ENCODE measurements at regions not wholly inside any gene's neighbourhood (a gene's known extent, or its start where the extent isn't known, plus 50 kb on each side); places are given as distances from the start of the nearest gene placed in this dataset.

DNA sequence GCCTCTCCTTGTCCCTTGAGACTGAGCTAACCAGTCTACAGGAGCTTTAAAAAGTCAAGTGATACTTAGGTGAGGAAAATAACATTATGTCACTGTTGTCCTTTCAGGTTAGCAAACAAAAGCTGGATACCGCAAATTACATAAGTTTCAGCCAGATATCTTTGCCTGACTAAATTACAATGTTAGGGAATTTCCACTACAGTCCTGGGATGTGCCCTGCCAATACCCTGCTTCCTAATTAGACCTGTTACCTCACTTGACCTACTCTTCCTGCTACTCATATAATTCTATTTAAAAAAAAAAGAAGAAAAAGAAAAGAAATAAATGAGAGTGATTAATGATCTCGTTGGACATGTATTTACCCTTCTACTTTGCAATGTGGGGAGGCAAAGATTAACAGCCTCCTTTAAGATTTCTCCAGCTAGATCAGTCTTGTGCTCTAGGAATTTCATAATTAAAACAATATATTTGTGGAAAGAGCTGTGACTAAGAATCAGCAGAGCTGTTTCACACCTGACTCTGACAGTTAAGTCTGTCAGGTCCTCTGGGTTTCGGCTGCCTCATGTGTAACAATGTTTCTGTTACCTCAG, 318.9 kb downstream of the HDGFL1 start:
- no peak for DNase-seq

DNA sequence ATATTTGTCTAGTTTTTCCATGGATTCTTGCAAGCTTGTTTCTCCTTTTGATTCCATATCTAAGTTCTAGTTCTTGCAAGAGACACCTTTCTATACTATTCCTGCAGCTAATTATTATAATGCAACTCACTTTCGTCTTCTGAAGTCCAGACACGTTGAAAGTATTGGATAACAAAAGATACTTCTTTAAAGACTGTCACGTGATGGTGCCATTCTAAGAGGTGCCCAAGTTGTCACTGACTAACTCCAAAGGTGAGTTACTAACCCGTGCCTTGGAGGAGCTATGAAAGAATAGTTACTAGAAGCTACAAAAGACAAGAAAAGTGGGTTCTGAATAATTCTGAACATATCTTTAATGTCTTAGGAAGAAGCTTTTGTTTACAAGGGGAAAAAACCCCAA, 322.6 kb downstream of the HDGFL1 start:
- no peak for DNase-seq

DNA sequence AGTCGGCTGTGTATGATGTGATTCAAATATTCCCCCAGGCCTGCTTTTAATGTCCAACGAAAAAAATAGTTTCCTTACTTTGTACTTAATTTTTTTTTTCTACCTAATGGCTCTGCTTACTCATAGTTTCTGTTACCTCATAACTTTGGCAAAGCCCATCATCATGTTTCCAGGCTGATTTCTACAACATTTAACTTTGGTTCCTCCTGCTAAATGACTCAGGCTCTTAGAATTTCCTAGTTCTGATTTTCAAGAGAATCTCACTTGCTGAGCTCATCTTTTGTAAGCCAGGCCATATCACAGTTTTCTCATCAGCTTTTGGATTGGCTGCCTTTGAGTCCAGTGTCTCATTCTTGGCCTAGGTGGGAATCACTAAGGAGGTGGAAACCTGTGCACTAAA, 323.1 kb downstream of the HDGFL1 start:
- DNase-seq = no peak

DNA sequence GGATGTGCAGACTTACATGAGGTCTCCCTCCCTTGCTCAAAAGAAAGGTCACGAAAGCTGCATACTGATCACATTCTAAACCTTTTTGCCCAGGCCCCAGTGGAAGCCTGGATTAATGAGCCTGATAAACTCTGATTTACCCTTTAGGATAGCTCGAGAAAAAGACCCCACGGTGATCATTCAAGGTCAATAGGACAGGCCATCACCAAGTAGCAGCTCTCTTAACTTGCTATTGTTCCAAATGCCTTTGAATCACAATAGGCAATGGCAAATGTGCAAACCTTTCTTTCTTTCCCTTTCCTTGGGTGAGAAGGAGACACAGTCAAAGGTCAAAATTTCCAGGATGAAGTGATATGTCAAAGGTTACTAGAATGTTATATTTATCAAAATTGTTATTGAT, 327.3 kb downstream of the HDGFL1 start:
- no peak for DNase-seq

DNA sequence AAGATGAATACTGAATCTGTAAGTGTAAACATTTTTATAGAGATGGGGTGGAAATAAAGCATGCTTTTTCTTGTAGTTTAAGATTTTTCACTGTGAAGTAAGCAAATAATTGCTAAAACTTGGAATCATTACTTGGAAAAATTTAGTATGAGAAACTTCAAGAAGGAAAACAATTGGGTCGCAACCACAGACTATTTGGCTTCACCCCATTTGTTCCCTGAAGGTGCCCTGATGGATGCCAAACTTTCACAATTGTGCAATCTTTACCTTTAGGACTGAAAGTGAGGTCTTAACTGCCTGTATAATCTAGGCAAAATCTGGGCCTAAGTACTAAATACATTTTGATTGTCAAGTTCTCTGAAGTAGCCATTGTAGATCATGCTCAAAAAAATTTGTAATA, 330.1 kb downstream of the HDGFL1 start:
- no peak for DNase-seq

DNA sequence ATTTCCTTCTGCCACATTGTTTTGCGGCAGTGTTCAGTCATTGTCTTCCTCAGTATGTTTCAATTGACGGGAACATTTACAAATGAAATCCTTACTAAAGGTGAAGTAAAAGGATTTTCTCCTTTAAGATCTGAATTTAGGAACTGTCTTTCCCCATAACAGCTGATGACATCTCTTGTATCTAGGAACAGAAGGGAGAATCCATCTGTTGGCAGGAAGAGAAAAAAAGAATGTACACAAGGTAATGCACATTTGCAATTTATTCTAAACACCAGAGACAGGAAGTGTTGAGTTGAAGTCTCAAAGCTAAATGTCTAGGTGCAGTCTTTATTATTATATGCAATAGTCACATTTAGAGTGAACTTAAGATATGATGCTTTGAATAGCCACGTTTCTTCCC, 334.5 kb downstream of the HDGFL1 start:
- DNase-seq = no peak

DNA sequence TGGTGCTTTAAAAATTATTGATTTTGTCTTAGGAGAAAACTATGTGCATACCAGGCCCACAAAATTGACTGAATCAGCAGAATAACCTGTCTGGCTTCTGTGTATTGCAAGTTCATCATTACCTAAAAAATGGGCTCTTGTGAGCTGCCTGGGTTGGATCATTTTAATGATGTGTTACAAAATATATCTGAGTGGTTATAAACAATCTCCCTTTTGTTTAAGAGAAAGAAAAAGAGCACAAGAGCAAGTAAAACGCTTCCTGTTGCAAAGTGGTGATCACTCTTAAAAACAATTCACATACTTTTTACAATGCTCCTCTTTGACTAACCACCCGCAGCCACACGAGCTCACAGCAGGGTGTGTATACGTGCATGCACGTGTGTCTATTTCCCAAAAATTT, 335.1 kb downstream of the HDGFL1 start:
- DNase-seq = no peak

DNA sequence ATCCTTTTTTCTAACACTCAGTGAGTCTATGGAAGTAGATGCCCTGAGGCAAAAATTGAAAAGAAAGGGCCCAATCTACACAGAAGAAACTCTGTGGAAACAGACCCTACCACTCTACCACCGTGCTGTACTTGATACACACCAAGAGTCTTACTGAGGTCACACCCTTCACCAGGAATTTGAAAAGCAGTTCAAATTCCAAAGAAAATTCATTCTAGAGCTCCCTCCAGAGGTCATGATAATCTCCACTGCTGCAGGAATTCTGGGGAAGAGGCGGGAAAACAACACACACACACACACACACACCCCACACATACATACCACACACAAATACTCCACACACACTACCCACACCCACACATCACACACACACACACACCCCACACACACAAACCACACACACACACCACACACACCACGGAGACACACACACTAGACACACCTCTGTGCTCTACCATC, 336.8 kb downstream of the HDGFL1 start:
- no peak for DNase-seq

DNA sequence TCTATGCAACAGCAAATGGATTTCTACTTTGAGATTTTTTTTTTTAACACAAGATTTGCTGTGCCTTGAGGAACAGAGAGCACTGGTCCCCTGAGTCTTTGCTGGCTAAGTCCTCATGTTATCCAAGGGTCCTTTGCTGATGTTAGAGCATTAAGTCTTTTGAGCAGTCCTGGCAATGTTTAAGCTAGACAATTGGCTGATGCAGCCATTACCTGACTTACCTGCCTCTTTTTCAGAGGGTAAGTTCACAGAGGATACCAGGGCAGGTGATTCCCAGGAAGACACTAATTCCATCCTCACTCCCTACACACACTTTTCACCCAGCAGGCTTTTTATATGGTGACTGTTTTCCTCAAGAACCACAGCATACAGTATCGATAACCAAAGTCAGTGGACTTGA, 337.7 kb downstream of the HDGFL1 start:
- DNase-seq = no peak

DNA sequence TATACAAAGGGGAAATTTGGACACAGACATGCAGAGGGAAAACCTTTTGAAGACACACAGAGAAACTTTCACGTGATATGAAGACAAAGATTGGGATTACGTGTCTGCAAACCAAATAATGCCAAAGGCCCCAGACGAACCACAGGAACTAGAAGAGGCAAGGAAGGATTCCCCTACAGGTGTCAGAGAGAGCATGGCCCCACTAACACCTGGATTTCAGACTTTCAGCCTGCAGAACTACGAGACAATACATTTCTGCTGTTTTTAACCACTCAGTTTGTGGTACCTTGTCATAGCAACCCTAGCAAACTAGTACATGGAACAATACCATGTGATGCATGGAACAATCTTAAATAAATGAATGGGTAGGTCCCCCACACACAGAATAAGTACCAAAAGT, 341.0 kb downstream of the HDGFL1 start:
- no peak for DNase-seq

DNA sequence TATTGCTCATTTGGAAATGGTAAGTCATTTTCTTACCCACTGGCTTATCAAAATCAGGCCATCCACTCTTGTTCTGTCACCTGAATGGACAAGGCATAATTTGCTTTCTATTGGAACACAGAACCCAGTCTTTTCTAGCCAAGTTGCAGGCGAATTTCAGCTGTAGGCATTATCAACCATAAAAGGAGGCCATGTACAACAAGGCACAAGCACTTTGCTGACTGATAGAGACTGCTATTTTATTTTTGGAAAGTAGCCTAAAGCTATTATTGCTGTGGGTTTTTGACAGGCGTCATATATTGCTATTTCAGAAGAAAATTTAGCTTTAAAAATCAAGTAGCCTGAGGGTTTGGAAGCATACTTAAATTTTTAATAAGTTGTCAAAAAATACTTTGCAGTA, 344.2 kb downstream of the HDGFL1 start:
- DNase-seq = no peak

DNA sequence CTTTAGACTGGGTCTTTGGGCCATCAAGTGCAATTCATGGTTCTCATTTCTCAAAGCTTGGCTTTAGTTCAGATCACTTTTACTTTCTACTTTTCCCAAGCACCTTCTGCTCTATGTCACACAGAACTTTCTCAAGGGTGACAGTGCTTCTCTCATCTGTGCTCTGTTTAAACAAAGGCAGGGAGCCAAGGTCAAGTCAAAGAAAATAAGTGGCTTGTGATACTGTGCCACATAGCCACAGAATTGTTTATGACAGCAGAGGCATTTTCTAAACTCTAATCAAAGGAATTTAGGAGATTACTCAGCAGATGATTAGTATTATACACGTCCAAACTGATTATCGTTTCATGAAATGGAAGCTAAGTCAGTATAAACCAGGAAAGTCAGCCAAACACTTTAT, 348.0 kb downstream of the HDGFL1 start:
- no peak for DNase-seq

DNA sequence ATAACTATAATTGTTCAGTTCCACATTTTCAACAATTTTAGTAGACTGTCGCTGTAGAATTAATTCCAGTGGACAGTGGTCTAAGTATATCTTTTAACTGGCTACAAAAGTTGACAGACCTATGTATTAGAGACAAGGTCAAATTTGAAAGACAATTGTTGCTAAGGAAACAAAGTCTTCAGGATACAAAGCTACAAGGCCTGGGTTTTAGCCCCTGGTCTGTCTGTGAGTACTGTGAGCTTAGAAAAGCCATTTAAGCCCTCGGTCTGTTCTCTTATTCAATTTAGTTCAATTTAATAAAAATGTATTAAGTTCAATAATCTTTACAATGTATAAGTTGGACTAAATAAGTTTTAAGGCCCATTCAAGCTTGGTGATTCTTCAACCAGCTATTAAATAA, 352.5 kb downstream of the HDGFL1 start:
- DNase-seq = no peak

DNA sequence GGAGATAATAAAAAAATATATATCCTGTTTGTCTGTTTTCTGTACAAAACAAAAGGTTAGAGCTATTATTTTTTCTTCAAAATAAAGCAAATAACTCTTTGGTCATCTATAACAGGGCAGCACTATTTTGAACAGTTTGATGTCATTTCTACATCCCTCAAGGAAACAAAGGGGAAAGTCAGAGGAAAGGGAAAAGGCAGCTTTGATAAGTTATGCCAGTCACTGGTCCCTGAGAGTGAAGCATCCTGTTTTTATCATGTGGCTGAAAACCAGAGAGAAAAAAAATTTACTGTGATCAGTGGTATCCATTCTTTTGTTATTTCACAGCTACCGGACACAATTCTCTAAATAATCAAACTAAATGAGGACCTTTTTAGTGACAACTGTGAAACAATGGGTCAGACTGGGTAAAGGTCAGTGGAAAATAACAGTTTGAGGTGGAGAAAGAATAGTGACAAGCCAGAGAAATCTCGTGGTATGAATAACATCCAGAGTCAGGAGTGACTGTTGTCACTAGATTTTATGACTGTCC, 356.0 kb downstream of the HDGFL1 start:
- no peak for DNase-seq

DNA sequence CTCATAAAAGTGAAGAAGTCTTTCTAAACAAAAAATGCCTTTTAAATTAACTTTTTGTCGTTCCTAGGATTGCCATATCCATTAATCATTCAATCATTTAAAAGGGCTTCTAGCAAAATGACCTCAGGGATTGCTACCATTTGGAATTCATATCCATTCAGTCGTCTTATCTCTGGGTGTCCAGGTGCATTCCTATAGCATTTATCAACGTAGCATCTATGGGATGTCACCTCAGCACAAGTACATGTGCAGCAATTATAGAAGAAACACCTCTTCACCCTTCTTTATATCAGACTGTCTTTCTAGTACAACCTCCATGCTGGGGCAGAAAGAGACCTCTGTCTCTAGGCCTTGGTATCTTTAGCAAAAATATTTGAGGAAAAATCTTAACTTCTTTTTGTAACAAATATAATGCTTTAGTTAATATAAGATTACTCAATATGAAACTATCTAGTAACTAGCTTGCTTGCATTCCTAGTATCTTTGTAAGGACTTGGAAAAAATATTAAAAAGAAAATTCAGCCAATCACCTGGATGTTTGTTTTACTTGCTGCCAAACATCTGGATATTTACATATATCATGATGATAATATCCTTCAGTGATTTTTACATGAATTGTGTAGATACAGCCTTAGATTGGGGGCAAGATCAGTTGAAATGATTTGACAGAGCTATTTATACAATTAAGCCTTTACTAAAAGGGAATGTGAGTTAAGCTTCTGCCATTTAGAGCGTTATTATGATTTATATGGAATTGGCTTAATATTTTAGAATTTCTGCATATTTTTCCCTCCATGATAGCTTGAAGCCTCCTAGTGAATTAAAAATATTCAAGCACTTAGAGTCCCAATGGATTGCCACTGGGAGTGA, 356.8 kb downstream of the HDGFL1 start:
- no peak for DNase-seq

DNA sequence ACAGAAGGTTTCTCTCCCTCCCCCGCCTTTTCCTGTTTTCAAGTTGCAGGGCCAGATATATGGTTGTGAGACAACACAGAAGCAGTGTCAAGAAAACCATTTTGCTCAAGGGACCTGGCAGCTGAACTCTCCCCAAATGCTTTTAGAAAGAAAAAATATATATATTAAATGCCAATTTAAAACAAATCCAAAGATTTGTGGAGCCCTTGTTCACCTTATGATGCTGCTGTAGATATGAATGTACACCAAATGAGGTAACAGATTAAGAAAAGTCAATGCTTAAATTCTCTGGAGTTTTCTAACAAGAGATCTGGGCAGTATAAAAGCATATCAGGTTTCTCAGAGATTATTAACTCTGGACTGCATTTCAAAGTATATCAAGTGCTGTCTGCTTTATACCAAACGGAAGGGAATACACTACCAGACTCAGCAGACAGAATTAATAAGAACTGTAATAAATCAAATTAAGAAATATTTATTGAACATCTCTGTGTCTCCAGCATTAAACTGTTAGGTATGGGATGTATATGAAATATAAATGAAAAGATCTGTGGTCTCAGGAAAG, 357.5 kb downstream of the HDGFL1 start:
- peak; percentile 18 for DNase-seq

DNA sequence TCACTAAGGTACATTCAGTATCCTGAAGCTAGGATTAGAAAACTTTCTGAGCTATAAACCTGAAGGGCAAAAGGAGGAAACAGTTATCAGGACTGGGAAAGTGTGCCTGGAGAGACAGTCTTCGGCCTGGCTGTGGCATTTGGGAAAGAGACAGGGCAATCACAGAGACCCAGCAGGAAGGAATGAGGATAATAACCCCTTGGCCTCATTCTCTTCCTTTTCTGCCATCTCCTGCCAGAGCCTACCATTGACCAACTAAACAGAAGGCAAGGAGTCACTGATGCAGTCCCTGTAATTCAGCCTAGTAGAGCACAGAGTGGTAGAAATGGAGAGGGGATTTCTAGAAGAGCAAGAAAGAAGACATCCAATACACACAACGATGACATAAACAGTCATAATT, 359.4 kb downstream of the HDGFL1 start:
- no peak for DNase-seq

DNA sequence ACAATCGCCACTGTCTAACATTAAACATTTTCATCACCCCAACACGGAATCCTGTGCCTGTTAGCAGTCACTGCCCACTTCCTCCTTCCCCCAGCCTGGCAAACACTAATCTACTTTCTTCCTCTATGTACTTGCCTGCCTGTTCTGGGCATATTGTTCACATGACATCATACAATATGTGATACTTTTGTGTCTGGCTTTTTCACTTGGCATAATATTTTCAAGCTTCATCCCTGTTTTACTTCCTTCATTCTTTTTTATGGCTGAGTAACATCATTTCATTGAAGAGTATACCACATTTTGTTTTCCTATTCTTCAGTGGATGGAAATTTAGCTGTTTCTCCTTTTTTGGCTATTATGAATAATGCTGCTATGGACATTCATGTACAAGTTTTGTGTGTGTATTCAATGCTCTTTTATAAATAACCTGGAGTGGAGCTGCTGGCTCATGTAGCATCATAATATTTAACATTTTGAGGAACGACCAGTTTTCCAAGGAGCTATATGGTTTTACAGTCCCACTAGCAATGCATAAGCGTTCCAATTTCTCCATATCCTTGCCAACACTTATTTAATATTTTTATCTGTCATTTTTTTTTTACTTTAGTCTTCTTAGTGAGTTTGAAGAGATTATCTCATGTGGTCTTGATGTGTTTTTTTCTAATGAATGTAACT, 360.1 kb downstream of the HDGFL1 start:
- DNase-seq = no peak

DNA sequence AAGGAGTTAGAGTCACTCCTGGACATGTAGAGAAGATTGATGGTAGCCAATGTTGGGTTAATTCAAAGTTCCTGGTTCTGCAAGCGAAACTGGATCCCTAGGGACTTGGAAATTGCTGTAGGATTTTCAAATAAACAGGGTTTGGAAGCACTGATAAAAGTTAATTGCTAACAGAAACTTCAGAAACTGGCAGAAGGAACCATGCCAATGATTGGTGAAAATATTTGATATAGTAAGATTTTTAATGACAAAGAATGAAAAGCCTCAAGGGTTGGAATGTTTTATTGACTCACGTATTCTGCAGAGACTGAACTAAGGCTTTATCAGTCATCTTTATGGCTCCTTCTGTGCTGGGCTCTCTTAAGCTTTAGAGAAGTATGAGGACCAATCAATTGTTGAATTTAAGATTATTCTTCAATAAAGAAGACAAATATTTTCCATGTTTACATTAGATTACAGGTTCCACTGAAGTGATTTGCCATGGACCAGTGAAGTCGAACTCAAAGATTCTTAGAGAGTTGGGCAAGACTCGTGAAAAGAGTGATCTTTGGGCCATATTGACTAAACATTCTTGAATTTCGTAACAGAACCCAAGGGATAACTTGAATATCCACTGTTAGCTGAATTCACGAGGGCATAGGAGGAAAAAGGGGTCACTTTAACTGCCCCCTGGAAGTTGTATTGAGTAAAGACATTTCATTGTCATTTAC, 371.4 kb downstream of the HDGFL1 start:
- DNase-seq = no peak

DNA sequence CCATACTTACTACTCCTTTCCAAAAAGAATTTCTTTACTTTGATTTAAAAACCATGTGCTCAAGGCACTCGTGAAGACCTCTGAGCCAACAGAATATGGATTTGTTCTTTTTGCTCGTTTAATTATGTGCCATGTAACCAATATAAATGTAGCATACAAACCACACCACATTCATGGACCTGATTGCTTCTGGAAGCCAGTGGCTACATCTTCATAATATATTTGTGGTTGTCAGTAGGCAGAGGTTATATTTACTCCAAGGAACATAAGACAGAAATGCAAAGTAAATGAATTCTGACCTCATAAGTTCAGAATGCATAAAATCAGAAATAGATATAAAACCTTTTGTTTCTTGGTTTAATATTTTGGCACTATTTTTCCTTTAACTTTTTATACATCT, 373.0 kb downstream of the HDGFL1 start:
- DNase-seq = no peak

DNA sequence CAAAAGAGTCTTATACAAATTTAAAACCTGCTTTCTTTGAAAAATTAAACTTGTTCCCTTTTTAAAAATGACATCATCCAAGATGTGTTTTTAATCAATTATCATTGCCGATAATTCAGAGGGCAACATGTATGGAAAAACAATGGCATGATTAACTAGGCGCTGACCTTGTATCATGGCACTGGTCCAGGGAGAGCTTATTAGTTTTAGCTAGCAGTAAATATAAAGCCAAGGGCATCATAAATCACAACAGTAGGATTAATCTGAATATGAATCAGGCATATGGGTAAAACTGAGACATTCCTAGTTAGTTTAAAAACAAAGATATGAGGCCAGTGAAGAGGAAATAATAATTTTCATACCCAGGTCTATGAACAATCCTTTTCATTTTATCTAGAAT, 374.0 kb downstream of the HDGFL1 start:
- no peak for DNase-seq

DNA sequence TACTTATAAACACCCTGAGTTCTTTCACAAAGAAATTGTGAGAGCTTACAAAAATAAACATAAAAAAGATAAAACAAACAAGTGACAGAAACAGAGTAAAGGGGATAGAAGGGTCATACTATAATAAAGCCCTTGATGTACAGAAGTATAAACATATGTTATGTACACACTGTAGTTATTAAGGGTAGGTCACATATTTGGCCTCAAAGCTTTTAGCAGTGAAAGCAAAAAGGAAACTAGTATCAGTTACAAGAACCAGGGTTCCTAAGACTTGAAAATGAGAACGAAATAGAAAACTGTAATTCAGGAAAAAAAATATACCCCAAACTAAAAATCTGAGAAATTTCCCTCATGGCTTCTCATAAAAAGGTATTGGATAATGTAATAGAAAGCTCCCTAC, 380.6 kb downstream of the HDGFL1 start:
- DNase-seq = no peak

DNA sequence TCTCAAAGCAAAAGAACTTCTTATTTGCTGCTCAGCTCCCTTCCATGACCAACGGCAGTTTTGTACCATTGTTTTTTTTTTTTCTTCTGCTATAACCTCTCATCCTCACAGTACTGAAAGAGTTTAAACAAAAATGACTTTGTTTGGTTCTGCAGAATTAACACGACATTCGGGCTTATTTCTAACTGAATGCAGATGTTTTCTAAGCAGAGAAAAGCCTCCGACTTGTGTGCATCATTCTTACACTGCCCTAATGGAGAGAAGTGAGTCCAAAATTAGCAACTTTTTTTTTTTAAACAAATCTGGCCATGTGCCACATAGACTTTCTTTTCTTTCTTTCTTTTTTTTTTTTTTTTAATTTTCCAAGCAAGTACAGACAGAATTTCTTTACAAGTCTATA, 382.7 kb downstream of the HDGFL1 start:
- DNase-seq = no peak

All from NCI-H510A (cell line).